ENCODE measurements at regions not wholly inside any gene's neighbourhood (a gene's known extent, or its start where the extent isn't known, plus 50 kb on each side); places are given as distances from the start of the nearest gene placed in this dataset.

GRCh38 chr10:20726381-20726780 is 170.7 kb downstream of the NEBL start:
- intact Hi-C loops (cut with DNase I): no loop called here
- no peaks in the 10 kb centered on the region for H3K27me3 ChIP-seq
- no peaks in the 10 kb centered on the region for H3K4me1 ChIP-seq
- TF ChIP-seq POLR2A (IDR thresholded peaks at IDR 0.05): no peak
- no peak for DNase-seq
- 92 to 93% methylated on average over 3 of the region's 3 CpGs for WGBS, 2 donors
- no peaks in the 10 kb centered on the region for H3K36me3 ChIP-seq
- H3K27ac ChIP-seq: no peak overlapping the region
- peaks cover 0 to 4% (median 0%) of the 10 kb centered on the region in 3 donors for H3K9me3 ChIP-seq
- H3K4me3 ChIP-seq: no peak overlapping the region

GRCh38 chr10:20714979-20715378 is 182.1 kb downstream of the NEBL start:
- no peak overlapping the region for H3K27ac ChIP-seq
- WGBS, 2 donors: 80 to 91% methylated on average over 1 of the region's 1 CpG
- no peaks in the 10 kb centered on the region for H3K4me1 ChIP-seq
- no peaks in the 10 kb centered on the region for H3K9me3 ChIP-seq
- no peaks in the 10 kb centered on the region for H3K36me3 ChIP-seq
- no peak overlapping the region for H3K4me3 ChIP-seq
- no peaks in the 10 kb centered on the region for H3K27me3 ChIP-seq
- TF ChIP-seq CTCF (IDR thresholded peaks at IDR 0.05) (no peak), POLR2A (IDR thresholded peaks at IDR 0.05) (no peak)
- intact Hi-C loops (cut with DNase I): no loop called here
- no peak for DNase-seq

- WGBS, 2 donors: 0% methylated on average over 1 of the region's 1 CpG
- Histone ChIP-seq H3K27me3 (no peaks in the 10 kb centered on the region), H3K27ac (no peak overlapping the region), H3K9me3 (no peaks in the 10 kb centered on the region), H3K4me3 (no peak overlapping the region), H3K4me1 (no peaks in the 10 kb centered on the region), H3K36me3 (no peaks in the 10 kb centered on the region)
- DNase-seq: no peak
- intact Hi-C loops (cut with DNase I): no loop called here
- TF ChIP-seq CTCF (IDR thresholded peaks at IDR 0.05): no peak
- TF ChIP-seq POLR2A (IDR thresholded peaks at IDR 0.05): no peak
These were observed 182.6 kb downstream of the NEBL start for GRCh38 chr10:20714518-20714917.

GRCh38 chr10:20713420-20713819 is 183.7 kb downstream of the NEBL start:
- DNase-seq: no peak
- H3K4me1 ChIP-seq: no peaks in the 10 kb centered on the region
- H3K27me3 ChIP-seq: no peaks in the 10 kb centered on the region
- H3K4me3 ChIP-seq: no peak overlapping the region
- 64 to 69% methylated on average over 1 of the region's 1 CpG for WGBS, 2 donors
- intact Hi-C loops (cut with DNase I): no loop called here
- TF ChIP-seq POLR2A (IDR thresholded peaks at IDR 0.05) (no peak), CTCF (IDR thresholded peaks at IDR 0.05) (no peak)
- H3K27ac ChIP-seq: no peak overlapping the region
- no peaks in the 10 kb centered on the region for H3K36me3 ChIP-seq
- H3K9me3 ChIP-seq: no peaks in the 10 kb centered on the region

- no peak overlapping the region for H3K4me3 ChIP-seq
- H3K9me3 ChIP-seq: no peaks in the 10 kb centered on the region
- WGBS, 2 donors: 8 to 43% methylated on average over 1 of the region's 1 CpG
- no peak for TF ChIP-seq POLR2A (IDR thresholded peaks at IDR 0.05)
- TF ChIP-seq CTCF (IDR thresholded peaks at IDR 0.05): no peak
- no peaks in the 10 kb centered on the region for H3K36me3 ChIP-seq
- intact Hi-C loops (cut with DNase I): no loop called here
- no peaks in the 10 kb centered on the region for H3K27me3 ChIP-seq
- no peak for DNase-seq
- no peak overlapping the region for H3K27ac ChIP-seq
- H3K4me1 ChIP-seq: no peaks in the 10 kb centered on the region
These were observed 184.3 kb downstream of the NEBL start for GRCh38 chr10:20712774-20713173.

GRCh38 chr10:20709708-20710107 is 187.4 kb downstream of the NEBL start:
- TF ChIP-seq CTCF (IDR thresholded peaks at IDR 0.05) (no peak), POLR2A (IDR thresholded peaks at IDR 0.05) (no peak)

More at GRCh38 chr10:20709708-20710107, 187.4 kb downstream of the NEBL start:
- no peak overlapping the region for H3K4me3 ChIP-seq
- H3K4me1 ChIP-seq: no peaks in the 10 kb centered on the region
- intact Hi-C loops (cut with DNase I): no loop called here
- no peaks in the 10 kb centered on the region for H3K27me3 ChIP-seq
- H3K36me3 ChIP-seq: no peaks in the 10 kb centered on the region
- DNase-seq: no peak
- WGBS, 2 donors: 74 to 75% methylated on average over 2 of the region's 2 CpGs
- H3K27ac ChIP-seq: no peak overlapping the region
- H3K9me3 ChIP-seq: no peaks in the 10 kb centered on the region

Measured in esophagus squamous epithelium (tissue), 5 donors.